HG03460 (cell line): ENCODE measurements at regions not wholly inside any gene's neighbourhood (a gene's known extent, or its start where the extent isn't known, plus 50 kb on each side); places are given as distances from the start of the nearest gene placed in this dataset.

Source experiments
- ATAC-seq: cut with Tn5 transposase; IDR thresholded peaks from one replicate; pipeline ENCODE4 v1.9.1; 2021; ENCODE audit not compliant: unreplicated experiment

DNA sequence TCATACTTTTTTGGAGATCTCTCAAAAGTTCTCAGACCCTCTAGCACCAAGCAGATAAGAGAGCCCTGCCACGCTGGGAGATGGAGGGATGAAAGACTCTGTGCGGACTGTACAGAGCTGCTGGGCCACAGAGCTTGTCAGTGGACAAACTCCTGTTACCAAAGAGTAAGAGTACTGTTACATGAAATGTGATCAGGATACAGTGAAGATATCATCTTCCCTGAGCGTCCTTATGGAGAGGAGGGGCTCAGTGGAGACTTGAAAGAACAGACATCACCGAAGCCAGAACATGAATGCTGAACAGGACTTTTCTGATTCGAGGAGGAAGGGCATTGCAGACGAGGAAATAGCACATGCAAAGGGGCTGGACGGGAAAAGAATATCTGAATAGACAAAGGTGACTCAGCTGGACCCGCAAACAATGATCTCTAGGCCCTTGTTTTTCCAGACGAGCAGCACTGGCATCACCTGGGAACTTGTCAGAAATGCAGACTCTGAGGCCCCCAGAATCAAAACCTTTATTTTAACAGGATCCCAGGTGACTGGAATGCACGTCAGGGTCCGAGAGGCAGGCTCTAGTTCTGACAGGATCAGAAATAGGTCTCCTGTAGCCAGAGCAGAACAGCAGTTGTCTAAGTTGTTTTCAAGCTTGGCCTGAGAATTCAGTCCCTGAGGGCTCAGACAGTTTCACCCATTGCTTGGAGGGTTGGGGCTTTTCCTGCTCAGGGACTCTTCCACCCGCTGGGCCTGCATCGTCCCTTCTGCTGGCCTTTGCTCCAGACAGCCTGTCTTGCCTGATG lies 277.9 kb downstream of the RPLP1 start:
- ATAC-seq = no peak

DNA sequence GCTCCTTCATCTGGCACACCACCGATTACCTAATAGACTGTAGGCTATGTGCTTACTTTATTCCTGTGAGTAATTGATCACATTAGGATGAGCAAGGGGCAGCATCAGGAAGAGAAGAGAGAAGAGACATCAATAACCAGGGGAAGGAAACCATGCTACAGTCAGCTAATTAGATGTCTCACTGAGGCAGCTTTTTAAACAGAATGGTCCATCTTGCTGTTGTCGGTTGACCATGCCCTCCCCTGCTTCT lies 278.4 kb downstream of the RPLP1 start:
- no peak for ATAC-seq

DNA sequence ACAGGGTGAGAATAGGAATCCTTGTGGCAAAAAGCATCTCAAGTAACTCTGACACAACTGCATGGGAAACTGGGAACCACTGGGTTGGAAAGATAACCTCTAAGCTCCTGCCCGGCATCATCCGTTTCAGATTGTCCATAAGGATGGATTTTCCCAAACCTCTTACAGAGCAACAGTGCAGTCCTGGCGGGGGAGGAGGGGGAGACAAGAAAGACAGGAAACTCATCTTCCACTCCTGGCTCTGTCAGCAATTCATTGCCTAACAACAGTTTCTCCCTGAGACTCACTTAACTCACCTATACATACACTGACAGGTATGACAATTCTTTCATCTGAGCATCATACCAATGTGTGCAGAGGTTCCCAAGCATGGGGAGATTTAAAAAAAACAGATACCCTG lies 279.0 kb downstream of the RPLP1 start:
- no peak for ATAC-seq

DNA sequence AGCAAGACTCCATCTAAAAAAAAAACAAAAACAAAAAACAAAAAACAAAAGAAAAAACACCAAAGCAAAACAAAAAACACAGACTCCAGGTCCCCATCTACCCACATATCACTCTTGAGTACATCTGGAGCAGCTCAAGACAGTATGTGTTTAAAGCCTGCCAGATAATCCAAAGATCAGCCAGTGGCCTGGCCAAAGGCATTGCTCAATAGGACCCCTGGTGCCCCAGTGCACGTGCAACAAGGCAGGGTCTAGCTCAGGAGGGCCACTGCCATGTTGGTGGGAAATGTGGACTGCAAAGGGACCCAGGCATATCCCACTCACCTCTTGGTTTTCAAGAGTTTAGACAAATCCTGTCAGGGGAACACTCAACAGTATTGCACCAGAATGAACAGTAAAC lies 279.5 kb downstream of the RPLP1 start:
- ATAC-seq = no peak

DNA sequence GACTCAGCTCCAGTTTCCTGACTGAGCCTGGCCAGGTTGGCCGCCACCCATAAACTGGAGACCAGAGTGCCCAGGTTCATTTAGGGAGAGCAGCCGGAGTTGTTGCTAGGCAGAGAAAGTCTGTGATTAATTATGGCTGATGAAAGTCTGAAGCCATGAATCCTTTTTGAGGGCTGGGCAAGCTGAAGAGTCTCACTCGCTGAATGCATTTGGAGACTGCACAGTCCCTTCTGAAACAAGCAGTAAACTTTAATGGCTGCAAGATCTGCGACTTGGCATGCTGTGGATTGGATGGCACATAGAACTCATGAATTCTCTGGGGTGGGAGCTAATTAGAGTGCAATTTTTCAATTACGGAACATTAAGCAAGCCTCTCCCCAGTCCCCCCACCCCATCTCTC lies 282.1 kb downstream of the RPLP1 start:
- no peak for ATAC-seq

DNA sequence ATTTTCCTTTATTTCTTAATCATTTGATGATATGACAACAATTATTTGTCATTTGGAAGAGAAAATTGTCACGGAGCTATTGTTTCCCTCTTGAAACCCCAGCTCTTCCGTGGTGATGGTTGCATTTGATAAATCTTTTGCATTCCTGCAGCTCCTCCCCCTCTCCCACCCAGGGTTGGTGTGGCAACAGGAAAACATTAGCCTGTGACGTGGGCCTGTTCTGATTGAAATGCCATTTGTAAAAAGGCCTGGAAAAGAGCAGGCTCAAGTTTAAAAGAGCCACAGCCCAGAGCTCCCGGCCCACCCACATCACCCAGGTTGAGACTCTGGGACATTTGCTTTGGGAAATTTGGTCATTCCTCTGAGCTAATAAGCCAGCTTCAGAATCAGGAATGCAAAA lies 282.5 kb downstream of the RPLP1 start:
- ATAC-seq = no peak

DNA sequence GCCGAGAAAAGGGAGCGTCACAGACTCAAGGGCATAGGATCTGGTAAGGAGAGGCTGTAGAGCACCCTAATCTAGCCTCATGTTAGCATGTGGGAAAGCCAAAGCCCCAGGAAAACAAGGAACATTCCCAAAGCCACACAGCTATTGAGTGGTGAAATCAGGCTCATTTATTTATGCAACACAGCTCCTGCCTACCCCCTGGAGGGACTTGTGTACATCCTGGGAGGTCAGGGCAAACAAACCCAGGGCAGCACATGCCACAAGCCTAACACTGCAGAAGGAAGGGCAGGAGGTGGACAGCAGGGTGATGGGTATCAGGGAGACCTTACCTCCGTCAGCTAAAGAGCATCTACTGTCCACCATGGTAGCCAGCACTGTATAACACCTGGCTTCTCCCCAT lies 283.5 kb downstream of the RPLP1 start:
- ATAC-seq = no peak

DNA sequence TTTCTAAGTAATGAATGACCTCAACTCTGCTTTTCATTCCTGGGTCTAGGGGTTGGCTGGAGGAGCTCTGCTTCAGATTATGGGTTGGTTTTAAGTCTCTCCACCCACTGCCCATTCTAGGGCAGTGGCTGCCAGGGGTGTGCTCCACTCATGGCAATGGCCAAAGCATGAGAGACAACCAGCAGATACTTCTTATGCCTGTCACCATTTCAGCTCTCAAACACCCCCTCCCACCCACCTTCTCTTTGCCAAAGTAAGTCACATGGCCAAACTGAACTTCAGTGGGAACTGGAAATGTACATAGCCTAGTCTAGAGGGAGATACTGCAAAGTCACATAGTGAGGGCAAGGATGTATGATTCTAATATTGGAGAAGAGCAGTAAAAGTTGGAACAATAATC lies 285.3 kb downstream of the RPLP1 start:
- ATAC-seq = no peak

DNA sequence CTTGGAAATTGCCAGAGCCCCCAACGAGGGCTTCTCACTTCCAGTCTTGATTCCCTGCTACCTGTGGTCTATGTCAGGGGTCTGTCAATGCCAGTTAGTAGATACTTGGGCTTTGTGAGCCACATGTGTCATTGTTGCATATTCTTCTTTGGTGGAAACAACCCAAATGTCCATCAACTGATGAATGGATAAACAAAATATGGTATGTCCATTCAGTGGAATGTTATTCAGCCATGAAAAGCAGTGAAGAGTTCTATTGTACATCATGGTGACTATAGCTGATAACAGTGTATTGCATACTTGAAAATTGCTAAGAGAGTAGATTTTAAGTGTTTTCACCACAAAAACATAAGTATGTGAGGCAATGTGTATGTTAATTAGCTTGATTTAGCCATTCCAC lies 288.1 kb downstream of the RPLP1 start:
- ATAC-seq = no peak

DNA sequence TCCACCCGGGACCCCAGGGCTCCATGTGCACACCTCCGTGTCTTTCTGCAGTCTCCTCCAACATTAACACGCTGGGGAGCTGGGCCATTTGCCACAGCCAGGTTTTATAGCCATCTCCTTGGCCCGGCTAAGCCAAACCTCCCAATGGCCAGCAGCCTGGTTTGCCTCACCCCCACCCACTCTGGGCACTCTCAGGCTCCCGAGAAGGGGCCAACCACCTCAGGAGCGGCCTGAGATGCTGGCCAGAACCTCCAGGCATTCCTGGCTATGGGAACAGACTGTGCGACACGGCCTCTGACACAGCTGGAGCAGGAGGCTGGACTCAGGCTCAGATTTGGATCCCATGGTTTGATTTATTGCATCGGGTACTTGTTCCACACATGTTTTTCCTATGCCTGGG lies 289.7 kb downstream of the RPLP1 start:
- no peak for ATAC-seq

DNA sequence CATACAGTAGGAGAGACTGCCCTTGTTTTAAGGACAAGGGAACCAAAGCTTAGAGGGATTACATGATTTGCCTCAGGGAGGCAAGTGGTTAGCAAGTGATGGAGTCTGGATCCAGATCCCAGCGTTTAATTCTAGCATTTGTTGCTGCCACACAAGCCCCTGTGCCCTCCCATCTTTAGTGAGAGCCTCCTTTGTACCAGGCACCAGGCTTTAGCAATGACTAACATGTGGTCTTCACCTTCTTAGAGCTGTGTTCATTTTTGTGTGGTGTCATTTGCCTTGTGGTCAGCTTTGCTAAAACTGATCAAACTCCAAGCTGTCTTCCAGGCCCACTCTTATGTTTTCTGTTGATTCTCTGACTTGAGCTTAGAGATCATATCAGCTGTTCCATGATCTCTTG lies 290.5 kb downstream of the RPLP1 start:
- no peak for ATAC-seq

DNA sequence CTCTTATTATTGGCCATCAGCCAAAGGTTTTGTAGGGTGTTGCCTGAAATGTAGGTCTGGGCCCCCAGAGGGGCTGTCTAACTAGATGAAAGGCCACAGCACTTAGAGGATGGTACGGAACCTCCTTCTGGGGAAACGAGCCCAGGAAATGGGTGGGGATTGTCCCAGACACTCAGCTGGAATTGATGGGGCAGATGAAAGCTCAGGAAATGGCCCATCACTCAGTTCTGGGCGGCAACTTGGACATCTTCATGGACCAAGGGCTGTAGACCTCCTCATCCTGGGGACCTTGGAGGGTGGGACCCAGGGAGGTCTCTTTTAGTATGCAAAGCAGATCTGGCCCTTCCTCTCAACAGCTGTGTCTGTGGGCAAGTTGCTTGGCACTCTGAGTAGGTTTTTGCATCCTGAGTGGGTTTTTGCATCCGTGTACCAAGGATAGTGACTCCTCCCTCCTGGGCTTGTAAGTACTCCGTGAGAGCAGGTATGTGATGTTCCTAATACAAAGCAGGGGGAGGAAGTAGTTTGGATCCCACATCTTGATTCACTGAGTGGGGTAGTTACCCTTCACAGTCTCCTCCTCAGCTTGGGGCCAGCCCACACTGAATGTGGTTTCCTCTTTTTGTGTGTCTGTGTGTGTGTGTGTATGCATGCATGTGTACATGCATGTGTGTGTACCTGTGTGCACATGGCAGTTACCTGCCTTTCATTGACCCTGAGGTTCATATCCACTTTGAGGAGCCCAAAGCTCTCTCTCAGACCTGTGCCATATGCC lies 292.0 kb downstream of the RPLP1 start:
- ATAC-seq = no peak

DNA sequence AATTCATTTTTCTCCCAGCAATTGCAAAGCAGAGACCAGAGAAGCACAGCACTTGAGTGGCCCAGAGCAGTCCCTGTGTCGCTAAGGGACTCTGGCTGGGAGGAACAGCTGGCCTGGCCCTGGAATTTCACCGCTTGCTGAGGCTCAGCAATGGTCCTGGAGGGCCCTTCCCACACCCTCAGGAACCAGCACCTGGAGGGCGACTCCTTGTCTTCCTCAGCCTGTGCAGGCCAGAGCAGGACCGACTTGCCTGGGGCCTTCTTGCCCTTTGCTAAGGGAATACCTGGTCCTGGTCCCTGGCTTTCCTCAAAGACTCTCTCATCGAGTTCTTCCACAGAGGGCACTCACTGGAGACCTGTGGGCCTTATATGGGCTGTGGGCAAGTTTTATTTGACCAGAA lies 294.6 kb downstream of the RPLP1 start:
- no peak for ATAC-seq

DNA sequence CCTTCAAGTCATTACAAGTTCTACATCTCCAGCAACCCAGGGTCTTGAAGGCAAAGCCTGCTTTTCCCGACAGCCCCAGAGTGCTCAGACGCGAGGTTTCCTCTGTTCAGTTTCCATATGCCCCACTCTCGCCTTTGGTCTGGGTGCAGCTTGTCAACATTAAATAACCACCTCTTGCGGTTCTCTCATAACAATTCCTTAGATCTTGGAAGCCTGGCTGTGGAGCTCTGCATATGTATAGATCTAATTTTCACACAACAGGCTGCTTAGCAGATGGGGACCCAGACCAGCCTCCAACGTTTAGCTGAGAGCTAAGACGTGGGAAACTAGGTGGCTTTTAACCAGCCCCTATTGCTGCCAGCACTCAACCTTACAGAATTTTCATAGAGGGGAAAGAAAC lies 295.5 kb downstream of the RPLP1 start:
- no peak for ATAC-seq

DNA sequence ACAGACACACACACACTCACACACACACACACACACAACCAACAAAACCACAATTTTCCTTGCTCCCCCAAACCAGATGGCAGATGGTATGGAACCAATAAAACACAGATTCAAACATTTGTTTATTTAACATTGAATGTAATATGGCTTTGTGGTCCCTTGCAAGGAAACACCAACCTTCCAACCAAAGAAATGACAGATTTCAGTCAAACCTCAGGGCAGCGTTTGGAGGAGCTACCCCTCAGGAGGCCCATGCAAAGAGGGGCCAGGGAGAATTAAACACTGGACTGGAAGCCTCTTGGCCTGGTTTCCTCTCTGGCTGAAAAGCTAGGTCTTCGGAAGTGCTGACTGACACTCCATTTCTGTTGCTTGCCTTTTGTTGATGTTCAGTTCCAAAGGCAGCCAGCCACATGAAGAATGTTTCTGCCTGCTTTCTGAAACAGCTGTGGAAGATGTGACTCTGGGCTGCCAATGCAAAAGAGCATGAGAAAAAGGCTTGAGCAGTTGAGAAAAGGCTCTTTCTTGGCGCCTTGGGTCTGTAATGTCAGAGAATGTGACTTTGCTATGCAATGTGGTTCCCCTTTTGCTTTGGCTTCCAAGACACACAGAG lies 296.1 kb downstream of the RPLP1 start:
- ATAC-seq = no peak

DNA sequence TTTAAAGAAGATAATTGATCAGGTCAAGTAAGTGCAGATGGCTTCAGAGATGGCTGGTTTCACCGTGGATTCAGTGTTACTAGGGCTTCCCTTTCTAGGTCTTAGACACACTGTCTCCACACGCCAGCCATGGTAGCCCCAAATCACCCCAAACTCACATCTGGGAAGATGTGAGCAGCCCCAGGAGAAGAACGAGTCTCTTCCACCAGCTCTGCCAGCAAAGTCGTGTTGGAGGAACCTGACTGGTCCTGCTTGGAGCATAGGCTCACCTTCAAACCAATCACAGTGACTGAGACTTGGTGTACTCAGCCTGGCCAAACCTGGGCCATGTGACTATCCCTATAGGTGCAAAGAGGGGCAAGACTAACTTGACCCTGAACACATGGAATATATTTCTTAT lies 296.7 kb downstream of the RPLP1 start:
- ATAC-seq = no peak

DNA sequence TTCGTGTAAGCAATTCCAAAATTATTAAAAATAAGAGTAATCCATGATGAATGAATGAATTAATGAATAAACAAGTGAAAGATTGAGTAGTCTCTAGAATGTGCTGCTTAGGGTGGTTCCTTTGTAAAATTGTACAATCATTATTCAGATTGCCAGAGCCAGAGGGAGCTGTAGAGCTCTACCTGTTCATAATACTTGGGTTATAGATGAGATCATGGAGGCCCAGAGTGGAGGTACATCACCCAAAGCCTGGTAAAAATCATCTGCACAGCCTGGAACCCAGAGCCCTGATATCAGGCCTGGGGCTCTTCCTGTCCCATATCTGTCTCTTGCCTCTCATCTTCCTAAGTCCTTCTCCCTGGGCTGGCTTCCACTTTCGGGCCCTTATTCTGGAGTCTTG lies 297.2 kb downstream of the RPLP1 start:
- ATAC-seq = no peak

DNA sequence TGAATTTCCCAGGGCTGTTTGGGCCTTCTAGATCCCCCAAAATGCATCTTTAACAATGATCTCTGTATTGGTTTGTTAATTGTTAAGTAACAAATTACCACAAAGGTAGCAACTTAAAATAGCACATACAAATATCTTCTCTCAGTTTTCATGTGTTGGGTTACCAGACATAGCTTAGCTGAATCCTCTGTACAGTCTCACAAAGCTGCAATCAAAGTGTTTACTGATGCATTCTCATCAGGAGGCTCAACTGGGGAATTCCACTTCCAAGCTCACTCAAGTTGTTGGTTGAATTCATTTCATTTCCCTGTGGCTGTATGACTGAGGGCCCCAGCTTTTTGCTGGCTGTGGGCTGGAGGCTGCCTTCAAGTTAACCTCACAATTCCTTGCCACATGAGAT lies 297.6 kb downstream of the RPLP1 start:
- ATAC-seq = no peak

DNA sequence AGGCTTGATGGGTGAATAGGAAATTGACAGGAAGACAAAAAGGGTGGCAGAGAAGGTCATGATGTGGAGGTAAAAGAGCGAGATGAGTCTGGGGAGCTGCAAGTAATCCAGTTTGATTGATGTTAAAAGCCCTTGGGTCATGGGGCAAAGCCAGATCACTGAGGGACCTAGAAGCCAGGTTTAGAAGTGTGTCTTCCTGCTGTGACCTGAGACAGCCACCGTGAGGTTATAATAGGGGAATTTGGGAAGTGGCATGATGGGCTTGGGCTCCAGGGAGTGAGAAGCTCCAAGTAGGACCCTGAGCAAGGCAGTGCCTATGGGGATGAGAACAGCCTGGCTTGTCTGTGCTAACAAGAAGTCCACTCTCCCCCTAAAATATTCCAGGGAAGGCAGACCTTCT lies 298.5 kb downstream of the RPLP1 start:
- ATAC-seq = no peak

DNA sequence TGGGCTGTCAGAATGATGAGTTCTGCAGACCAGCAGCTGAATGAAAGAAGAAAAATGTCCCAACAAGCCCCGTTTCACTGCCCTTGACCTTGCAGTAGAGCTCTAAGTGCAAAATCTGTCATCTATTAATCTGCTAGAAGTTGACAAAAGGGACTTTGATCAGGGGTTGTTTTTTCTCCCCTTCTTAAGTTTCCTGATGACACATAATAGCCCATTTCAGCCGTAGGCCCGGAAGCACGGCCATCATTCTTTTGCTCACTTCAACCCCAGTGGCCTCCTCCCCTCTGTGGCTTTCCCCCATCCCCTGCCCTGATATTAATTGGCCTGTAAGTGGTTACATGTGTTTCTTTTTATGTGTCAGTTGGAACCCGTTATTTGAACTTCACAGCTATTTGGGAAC lies 298.9 kb downstream of the RPLP1 start:
- no peak for ATAC-seq

DNA sequence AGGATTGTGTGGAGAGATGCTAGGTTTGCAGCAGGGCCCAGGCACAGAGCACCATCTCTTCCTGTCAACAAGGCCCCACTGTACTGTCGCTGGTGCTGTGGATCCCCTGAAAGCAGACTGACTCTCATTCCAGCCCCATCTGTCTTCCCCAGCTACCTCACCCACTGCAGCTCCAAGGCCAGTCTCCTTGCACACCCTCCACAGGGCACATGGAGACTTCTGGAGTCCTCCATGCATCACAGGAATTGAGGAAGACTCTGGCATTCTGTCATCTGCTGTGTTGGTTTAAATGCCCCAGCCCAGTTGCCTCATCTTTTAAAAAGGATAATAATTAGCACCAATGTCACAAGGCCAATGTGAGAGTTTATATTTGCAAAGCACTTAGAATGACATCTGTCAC lies 301.2 kb downstream of the RPLP1 start:
- no peak for ATAC-seq

DNA sequence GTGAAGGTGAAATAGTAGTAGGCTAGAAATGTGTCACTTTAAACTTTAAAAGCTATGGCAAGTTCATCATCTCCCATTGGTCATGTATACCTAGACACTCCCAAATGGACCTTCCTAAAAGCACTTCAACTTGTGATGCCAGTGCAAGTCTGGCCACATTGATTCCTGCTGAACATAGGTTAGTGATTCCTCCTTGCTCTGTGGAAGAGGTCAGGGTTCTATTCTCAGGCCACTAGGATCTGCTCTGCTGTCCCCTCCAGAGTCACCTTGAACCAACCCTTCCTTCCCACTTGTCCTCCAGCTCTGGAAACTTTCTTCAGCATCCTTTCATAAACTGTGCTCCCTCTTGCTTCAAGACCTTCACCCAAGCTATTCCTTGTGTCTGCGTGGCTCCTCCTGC lies 301.7 kb downstream of the RPLP1 start:
- ATAC-seq = no peak
